ENCODE measurements at regions not wholly inside any gene's neighbourhood (a gene's known extent, or its start where the extent isn't known, plus 50 kb on each side); places are given as distances from the start of the nearest gene placed in this dataset.
"Not testable (repeated sequence)": the region's sequence is repeated elsewhere in the genome, so short reads cannot be mapped to it uniquely, and the experiment has no call there.

- DNase-seq = no peak
Measured at GRCh38 chr13:22960827-22961226, 220.0 kb upstream of the SGCG start.

GRCh38 chr13:22961342-22961741 lies 219.4 kb upstream of the SGCG start:
- not testable (repeated sequence) for DNase-seq

- DNase-seq = no peak
Measured at GRCh38 chr13:22961835-22962537, 218.8 kb upstream of the SGCG start.

GRCh38 chr13:22963384-22964053 lies 217.3 kb upstream of the SGCG start:
- peak; percentile 28 for DNase-seq

GRCh38 chr13:22964245-22964966 lies 216.4 kb upstream of the SGCG start:
- DNase-seq = no peak

- DNase-seq = not testable (repeated sequence)
Measured at GRCh38 chr13:22965011-22965857, 215.5 kb upstream of the SGCG start.

- DNase-seq = not testable (repeated sequence)
Measured at GRCh38 chr13:22965858-22966239, 214.9 kb upstream of the SGCG start.

- DNase-seq = not testable (repeated sequence)
Measured at GRCh38 chr13:22966753-22967152, 214.0 kb upstream of the SGCG start.

- no peak for DNase-seq
Measured at GRCh38 chr13:22967669-22968068, 213.1 kb upstream of the SGCG start.

- no peak for DNase-seq
Measured at GRCh38 chr13:22979952-22980351, 200.8 kb upstream of the SGCG start.

- DNase-seq = no peak
Measured at GRCh38 chr13:22980936-22981335, 199.8 kb upstream of the SGCG start.

GRCh38 chr13:22993148-22993547 lies 187.6 kb upstream of the SGCG start:
- DNase-seq = no peak

- DNase-seq = peak; percentile 7
Measured at GRCh38 chr13:23003446-23003845, 177.3 kb upstream of the SGCG start.

GRCh38 chr13:23007426-23007825 lies 173.4 kb upstream of the SGCG start:
- no peak for DNase-seq

- DNase-seq = no peak
Measured at GRCh38 chr13:23018143-23018542, 162.6 kb upstream of the SGCG start.

GRCh38 chr13:23020246-23020843 lies 160.4 kb upstream of the SGCG start:
- DNase-seq = peak; percentile 86

- no peak for DNase-seq
Measured at GRCh38 chr13:23021906-23022305, 158.9 kb upstream of the SGCG start.

GRCh38 chr13:23022704-23023103 lies 158.1 kb upstream of the SGCG start:
- no peak for DNase-seq

GRCh38 chr13:23025864-23026608 lies 154.7 kb upstream of the SGCG start:
- no peak for DNase-seq

- DNase-seq = no peak
Measured at GRCh38 chr13:23039266-23039935, 141.4 kb upstream of the SGCG start.

GRCh38 chr13:23042181-23042580 lies 138.6 kb upstream of the SGCG start:
- no peak for DNase-seq
